HG02840 (cell line): ENCODE measurements at regions not wholly inside any gene's neighbourhood (a gene's known extent, or its start where the extent isn't known, plus 50 kb on each side); places are given as distances from the start of the nearest gene placed in this dataset.

Experiments used
- ATAC-seq: cut with Tn5 transposase; IDR thresholded peaks from one replicate; pipeline ENCODE4 v1.9.1; 2021; ENCODE audit warnings: mild to moderate bottlenecking, moderate library complexity, moderate number of reproducible peaks; ENCODE audit not compliant: unreplicated experiment, low FRiP score

DNA sequence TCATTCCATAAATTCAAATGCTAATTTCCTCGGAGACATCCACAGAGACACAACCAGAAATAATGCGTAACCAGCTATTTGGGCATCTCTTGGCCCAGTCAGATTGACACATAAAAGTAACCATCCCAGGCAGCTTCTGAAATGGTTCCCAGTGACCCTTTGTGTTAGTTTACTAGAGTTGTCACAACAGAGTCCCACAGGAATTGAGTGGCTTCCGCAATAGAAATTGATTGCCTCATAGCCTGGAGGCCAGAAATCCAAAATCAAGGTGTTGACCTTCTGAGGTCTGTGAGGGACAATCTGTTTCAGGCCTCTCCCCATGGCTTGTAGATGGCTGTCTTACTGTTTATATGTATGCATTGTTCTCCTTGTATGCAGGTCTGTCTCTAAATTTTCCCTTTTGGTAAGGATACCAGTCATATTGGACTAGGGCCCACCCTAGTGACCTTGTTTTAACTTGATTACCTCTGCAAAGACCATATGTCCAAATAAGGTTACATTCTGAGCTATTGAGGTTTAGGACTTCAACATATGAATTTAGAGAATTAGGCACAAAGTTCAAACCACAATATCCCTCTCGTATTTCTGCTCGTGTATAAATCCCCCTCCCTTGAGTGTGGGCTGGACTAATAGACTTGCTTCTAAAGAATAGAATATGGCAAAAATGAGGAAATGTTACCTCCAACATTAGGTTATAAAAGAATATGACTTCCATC is 78.2 kb upstream of the FGGY start:
- no peak for ATAC-seq

DNA sequence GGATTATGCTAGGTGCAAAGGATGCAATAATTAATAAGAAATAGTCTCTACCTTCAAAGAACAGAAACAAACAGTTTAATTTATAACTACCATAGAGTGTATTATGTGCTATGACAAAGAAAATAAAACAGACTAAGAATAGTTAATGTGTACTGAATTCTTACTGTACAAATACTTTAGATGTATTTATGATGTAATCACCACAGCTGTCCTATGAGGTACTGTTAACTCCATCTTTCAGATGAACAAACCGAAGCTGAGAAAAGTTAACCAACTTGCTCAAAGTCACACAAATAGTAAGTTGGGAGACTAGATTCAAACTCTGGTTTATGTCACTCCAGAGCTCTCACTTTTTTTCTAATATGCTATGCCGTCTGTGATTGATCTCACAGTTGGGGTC is 77.0 kb upstream of the FGGY start:
- ATAC-seq = no peak

DNA sequence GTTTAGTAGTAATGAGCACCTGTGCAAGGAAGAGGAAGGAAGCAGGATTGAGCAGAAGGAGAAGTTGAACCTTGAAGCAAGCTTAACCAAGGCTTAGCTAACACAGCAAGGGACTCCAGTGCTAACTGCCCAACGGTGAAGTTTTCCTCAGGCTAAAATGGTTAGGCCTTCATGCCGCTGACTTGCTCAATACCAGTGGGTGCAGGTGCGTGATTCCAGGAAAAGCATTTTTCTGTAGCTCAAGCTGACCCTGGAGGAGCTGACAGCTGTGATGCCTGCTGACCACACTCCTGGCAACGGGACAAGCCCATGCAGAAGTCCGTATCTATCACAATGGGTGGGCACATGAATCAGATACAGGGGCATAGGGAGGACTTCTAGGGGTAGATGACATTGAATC is 76.5 kb upstream of the FGGY start:
- no peak for ATAC-seq

DNA sequence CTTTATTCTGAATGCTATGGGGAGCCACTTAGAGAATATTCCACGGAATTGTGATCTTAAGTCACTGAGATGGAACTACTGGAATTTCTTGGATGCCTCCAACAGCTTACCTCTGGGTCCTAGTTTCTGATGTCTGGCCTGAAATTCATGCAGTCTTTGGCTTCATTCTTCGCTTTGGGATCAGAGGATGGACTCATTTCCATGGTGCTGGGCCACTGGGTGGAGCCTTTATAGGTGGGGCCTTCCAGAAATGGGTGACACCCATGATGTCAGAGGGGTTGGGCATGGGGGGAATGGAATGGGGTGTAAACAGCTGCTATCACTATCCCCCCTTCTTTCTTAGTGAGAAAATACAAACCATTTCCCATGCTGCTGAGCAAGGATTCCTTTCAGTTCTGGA is 73.7 kb upstream of the FGGY start:
- no peak for ATAC-seq

DNA sequence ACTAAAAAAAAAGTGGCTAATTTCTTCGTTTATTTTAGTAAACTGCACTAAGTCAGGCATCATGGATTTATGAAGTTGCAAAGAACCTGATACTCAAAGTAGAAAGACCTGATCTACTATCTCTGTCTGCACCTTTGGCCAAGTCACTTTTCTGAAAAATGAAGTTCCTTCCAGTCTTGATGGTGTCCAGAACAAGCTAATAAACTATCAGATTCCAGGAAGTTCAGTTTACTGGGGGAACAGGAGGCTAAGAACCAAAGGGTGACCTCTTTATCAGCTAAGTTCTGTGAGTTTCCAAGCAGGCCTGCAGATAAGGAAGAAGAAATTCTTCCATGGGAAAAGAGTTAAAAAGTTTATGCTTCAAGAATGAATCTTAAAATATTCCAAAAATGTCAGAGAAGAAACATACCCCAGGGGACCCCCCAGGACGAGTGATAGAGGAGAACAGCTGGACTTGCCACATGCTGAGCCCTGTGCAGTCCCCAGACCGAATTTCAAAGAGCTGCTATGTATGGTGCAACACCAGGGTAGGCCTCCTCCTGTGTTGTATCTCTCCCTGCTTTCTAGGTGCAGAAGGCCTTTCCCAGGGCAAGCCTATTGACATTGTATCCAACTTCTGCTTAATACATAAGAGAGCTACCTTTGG is 72.8 kb upstream of the FGGY start:
- ATAC-seq = no peak

DNA sequence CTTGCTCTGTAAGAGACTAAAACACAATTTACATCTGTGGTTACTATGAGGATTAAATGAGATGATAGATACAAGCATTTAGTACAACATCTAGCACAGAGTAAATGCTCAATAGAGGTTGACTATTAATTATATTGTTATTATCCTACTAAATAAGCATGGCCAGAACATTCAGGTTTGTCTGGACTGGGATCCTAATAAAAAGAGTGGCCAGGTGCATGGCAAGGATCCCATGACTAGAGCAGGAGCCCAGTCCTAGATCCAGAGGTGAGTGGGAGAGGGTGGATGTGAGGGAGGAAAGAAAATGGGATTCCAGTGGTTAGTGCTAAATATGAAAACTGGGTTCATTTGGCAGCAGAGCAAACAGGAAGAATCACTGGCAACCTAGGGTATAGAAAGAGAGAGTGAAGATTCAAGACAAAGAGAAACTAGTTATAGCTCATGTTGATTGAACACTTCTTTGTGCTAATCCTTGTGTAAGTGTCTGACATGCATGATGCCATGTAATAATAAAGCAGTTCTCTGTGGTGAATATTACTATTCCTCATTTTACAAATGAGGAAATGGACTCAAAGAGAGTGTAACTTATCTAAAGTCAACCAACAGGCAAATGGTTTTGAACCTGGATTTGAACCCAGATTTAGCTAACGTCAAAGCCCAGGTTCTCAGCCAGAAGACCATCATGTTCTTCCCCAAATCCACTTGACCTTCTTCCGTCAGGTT is 71.1 kb upstream of the FGGY start:
- no peak for ATAC-seq

DNA sequence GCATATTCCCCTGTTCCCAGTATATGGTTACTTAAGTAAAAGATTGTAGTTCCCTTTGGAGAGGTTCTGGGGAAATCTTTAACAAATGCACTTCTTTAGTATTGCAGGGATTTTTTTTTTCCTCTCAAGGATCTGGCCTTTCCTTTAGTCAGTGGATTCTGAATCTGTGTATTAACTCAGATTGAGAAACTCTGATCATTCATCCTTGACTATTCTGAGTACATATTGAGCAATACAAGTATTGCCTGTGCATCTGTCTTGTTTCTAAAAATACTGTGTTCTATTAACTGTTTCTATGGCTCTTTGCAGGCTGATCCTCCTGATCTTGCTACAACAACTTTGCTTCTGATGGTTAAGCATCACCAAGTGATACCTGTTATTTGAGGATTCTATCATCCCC is 67.8 kb upstream of the FGGY start:
- ATAC-seq = no peak

DNA sequence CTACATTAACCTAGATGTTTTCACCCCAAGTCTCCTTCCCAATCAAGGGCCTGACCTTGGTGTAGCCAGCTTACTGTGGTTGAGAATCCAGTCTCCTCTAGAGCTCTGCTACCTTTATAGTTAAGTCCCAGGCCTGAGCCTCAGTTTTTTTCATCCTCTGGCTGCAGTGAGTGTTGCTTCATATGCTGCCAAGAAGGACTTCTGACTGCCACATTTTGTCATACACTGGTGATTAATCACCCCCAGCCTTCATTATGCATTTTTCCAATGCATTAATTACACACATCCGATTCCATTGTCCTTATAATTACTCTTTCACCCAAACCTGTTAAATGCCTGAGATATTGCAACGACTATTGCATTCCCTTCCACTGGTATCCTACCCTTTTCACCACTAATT is 66.3 kb upstream of the FGGY start:
- ATAC-seq = no peak

DNA sequence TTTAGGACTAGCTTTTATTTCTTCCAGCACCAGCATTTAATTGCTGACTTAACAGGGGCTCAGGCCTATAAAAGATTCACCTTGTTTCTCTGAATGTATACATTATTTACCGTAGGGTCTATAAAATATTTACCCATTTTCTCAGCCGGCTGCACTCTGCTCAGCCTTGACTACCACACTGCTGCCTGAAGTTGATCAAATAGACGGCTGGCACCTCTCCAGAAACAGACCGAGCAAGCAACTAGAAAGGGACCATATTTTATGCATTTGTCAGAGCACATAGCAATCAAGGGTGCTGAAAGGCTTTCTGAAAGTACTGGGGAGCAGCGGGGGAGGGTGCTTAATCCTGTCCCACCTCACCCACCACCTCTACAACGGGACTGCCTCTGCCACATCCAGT is 64.7 kb upstream of the FGGY start:
- ATAC-seq = no peak

DNA sequence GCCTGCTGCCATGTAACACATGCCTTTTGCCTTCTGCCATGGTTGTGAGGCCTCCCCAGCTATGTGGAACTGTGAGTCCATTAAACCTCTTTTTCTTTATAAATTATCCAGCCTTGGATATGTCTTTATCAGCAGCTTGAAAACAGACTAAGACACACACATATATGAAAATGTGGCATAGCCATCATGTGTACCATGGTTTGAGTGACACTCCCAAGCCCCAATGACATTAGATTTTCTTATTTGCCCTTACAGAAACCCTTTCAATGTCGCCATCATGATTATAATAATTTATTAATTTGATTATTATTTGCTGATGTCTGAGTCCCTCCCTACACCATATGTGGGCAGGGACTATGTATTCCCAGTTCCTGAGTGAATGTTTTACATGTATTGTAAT is 63.5 kb upstream of the FGGY start:
- no peak for ATAC-seq

DNA sequence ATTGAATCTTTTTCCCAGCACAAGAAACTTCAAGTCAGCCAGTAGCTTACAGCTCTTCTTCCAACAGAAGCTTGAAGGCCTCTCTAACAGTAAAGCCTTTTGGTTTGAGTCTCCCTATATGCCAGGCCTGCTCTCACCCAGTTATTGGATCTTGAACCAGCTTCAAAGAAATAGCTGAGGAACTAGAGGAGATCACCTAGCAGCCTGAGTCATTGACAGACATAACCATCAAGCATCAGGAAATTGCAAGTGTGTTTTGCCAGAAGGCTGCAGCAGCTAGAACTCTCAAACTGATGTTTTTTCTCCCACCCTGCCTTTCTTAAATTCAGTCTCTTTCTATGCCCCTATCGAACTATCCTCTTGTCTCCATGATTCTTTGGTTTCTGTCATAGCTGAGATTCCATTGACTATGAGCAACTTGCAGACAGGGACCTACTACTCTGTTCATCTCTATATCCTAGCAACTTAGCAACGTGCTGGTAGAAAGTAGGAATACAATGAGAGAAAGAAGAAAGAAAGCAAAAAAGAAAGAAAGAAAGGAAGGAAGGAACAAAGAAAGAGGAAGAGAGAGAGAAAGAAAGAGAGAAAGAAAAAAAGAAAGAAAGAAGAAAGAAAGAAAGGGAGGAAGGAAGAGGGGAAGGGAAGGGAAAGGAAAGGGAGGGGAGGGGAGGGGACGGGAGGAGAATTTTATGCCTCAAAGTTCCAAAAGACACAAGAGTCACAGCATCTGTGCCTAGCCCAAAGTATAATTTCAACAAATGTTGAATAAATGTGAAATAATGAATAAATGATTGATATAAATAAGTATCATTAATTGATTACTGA is 60.0 kb upstream of the FGGY start:
- no peak for ATAC-seq

DNA sequence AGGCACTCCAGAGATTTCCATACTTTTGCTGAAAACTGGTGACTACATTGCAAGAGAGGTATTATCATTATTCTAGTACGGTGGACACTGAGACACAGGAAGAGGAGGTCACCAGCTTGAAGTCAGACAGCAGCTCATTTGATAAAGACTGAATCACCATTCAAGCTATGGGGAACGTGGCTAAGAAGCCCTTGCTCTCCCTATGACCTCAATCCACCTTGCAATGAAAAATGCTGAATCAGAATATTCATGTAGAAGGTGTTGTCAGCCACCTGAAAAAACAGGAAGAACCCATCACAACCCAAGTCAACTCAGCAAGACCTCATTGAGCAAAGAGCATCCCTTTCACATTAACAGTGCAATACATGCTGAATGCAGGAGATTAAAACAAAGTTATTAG is 59.0 kb upstream of the FGGY start:
- no peak for ATAC-seq

DNA sequence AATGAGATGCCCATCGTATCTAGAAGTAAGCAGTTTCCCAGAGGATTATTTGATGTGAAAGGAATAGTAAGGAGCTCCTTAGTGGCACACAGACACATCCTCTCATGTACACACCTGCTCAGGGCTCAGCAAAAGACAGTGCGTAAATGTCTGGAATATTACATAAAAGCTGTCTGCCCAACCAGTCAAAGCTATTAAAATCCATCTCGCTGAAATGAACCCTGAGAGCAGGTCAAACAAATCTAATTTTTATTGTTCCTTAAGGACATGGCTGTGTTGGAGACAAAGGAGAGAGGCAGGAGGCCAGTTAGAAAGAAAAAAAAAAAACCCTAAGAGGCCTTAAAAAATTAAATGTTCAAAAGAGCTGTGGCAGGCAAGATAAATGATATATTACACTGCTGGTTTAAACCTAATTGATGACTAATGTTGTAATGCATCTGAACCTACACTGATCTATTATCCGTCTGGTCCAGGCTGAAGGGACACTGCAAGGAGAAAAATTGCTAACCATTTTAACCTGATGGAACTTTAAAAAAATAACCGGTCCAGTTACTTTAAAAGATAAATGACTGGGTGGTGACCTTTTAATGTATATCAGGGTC is 58.5 kb upstream of the FGGY start:
- no peak for ATAC-seq

DNA sequence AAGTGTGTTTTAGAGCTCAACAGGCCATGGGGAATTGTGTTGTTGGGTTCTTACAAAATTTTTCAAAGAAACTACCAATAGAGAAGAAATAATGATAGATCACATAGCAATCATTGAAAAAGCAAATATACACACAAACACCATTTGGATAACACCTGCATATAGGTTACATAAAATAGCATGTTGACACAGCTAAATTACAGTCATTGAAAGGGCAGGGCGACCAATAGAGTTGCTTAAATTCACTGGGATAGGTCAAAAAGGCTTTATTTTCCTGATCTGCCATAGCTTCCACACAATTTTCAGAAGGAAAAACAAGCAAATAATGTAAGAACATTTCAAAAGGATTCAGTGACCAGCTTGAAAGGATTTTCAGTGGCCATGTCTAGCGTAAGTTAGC is 57.9 kb upstream of the FGGY start:
- no peak for ATAC-seq

DNA sequence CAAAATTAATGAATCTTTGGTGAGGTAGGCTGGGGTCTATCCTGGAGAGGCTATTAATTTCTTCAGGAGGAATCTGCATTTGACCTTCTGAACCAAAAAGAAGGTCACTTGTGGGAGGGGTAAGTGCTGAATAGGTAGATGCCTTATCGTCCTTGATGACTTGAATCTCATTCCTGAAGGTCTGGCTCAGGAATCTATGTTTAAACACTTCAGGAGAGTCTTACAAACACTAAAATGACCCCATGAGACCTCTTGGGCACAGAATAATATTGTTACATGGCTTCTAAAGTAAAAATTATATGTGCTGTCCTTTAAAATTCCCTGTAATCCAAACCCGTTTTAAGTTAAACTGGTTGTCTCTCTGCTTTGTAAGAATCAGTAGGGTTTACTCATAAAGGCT is 55.0 kb upstream of the FGGY start:
- ATAC-seq = no peak

DNA sequence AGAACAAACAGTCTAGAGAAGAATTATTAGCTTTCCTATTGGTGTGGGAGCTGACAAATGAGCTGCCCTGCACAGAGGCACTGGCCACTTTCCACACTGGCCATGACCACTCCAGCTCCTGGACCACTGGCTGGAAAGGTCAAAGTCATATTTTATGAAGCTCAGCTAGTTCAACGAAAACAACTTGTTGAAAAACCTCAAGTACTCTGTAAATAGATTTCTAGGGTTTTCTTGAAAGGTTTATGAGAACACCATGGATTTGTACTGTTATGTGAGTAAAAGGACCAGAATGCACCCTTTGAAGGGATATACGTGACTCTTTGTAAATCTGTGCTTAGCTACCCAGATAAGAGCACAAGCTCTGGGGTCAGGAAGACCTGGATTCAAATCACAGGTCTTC is 54.5 kb upstream of the FGGY start:
- no peak for ATAC-seq

DNA sequence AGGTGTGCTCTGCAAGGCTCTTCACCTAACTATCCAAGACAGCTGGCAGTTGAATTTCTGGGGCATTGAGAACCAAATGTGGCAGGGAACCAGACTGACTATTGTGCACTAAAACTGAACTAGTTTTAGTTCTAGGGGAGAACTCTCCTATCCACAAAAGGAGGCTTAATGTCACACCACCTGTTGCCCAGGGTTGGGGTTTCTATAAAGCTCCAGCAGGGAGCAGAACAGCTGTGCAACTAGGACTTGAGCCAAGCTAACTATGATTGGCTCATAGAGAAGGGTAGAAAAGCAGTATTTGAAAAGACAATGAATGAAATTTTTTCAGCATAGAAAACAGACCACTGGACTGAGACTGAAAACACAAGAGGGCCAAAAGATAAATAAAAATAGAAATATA is 53.3 kb upstream of the FGGY start:
- ATAC-seq = no peak

DNA sequence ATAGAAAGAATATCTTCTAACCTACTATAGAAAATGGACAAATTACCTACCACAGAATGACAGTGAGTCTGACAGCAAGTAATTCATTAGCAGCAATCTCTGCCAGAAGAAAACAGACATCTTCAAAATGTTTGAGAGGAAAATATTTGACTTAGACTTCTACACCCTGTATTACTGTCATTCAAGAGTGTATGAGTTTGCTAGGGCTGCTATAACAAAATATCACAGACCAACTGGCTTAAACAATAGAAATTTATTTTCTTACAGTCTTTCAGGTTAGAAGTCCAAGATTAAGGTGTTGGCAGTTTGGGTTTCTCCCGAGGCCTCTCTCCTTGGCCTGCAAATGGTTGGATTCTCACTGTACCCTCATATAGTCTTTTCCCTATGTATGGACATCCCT is 52.9 kb upstream of the FGGY start:
- ATAC-seq = no peak

DNA sequence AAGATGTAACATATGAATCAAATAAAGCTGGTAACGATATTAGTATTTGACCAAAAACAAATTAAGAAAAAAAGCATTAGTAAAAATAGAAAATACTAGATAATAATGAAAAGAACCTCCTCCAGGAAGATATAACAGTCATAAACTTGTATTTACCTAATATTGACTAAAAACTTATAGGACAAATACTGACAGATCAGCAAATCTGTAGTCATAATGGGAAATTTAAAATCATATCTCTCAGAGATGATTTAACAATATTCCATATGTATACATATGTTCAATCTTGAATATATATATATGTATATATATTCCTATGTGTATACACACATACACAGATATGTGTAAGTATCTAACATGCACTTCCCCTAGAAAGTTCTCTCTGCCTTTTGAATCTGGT is 52.0 kb upstream of the FGGY start:
- ATAC-seq = no peak
